K562 (cell line): ENCODE measurements at regions not wholly inside any gene's neighbourhood (a gene's known extent, or its start where the extent isn't known, plus 50 kb on each side); places are given as distances from the start of the nearest gene placed in this dataset.

ENCODE experiments used
- CC2D1A ChIP-seq: fragments of 450-650 bp; IDR thresholded peaks from 2 replicates; pipeline ENCODE4 v1.6.1; 2017; ENCODE audit warnings: mild to moderate bottlenecking
- PCBP2 ChIP-seq: fragments of 200-400 bp; formaldehyde crosslinking; IDR thresholded peaks from 2 replicates; pipeline ENCODE4 v1.6.1; 2018; ENCODE audit warnings: low read length, low read depth, mild to moderate bottlenecking, moderate library complexity; ENCODE audit not compliant: poor library complexity, severe bottlenecking
- POLR3A ChIP-seq: IDR thresholded peaks from 2 replicates; pipeline ENCODE4 v1.6.1; 2011; ENCODE audit warnings: borderline replicate concordance, mild to moderate bottlenecking, moderate library complexity; ENCODE audit not compliant: insufficient read length, insufficient read depth; ENCODE audit errors: extremely low read depth
- REST ChIP-seq, 2 experiments: fragments of 450-650 bp; formaldehyde crosslinking in 1 of 2; IDR thresholded peaks; 2 replicates each; pipeline versions ENCODE4 v1.4.0 to v1.6.1; 2014 to 2020; ENCODE audit warnings: mild to moderate bottlenecking in 2 of 2, borderline replicate concordance in 1 of 2, low read depth in 1 of 2

- no peak for TF ChIP-seq REST (IDR thresholded peaks at IDR 0.05; ENCODE audit: borderline replicate concordance)
- TF ChIP-seq REST (CRISPR knock-in tag; IDR thresholded peaks at IDR 0.05; ENCODE audit: low read depth) = no peak
- TF ChIP-seq PCBP2 = no peak
- no peak for TF ChIP-seq POLR3A
- no peak for TF ChIP-seq CC2D1A
- TF ChIP-seq, all 486 proteins: peak for 0
Observed at GRCh38 chr20:4322499-4322898, 73.4 kb upstream of the ADRA1D start (continued).
